GM12864 (cell line): ENCODE measurements at regions not wholly inside any gene's neighbourhood (a gene's known extent, or its start where the extent isn't known, plus 50 kb on each side); places are given as distances from the start of the nearest gene placed in this dataset.

Experiments used
- DNase-seq: peaks from one replicate; pipeline ENCODE4 v3.0.0-alpha.2; 2011; ENCODE audit warnings: low read depth
- H3K4me3 ChIP-seq: 2 replicates; pipeline ENCODE4 v1.5.1; 2011; ENCODE audit warnings: mild to moderate bottlenecking, low read depth, low read length, control low read depth
- CTCF ChIP-seq: IDR thresholded peaks from 2 replicates; pipeline ENCODE4 v1.5.1; 2011; ENCODE audit warnings: low read depth, mild to moderate bottlenecking, moderate library complexity, low read length, control low read depth, inconsistent platforms; ENCODE audit errors: missing control alignments

DNA sequence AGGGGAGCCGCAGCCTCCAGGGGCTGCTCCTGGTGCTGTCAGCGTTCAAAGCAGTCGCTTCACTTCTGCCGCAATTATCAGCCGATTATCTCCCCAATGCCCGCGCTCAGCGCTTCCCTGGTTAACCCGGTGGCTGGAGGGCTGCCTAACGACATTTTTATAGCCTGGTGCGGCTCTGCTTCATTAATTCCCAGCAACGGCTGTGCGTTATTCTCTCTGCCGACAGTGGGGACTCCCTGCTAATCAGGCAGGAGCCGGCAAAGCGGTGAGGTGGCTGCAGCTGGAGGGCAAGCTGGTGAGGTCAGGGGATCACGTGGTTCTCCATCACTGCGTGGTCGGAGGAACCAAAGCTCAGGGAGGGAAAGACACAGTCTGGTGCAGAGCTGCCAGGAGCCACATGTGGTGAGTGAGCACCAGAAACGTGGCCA, 62.9 kb downstream of the GLRX5 start:
- no peak overlapping the region for H3K4me3 ChIP-seq
- no peak for TF ChIP-seq CTCF
- DNase-seq = no peak

DNA sequence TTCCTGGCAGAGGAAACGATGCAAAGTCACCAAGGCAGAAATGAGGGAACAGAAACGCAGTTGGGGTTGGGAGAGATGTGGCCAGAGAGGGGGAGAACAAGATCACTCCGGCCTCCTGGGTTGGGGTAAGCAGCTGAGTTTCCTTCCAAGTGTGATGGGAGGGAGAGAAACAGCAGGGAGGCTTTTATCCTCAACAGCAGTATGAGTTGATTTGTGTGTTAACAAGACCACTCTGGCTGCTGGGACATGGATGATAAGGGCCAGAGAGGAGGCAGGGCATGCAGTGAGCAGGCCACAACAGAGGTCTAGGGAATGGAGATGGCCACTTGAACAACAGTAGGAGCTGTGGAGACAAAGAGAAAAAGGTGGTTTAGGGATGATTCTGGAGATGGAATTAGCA, 66.8 kb downstream of the GLRX5 start:
- H3K4me3 ChIP-seq = no peak overlapping the region
- no peak for DNase-seq
- no peak for TF ChIP-seq CTCF

DNA sequence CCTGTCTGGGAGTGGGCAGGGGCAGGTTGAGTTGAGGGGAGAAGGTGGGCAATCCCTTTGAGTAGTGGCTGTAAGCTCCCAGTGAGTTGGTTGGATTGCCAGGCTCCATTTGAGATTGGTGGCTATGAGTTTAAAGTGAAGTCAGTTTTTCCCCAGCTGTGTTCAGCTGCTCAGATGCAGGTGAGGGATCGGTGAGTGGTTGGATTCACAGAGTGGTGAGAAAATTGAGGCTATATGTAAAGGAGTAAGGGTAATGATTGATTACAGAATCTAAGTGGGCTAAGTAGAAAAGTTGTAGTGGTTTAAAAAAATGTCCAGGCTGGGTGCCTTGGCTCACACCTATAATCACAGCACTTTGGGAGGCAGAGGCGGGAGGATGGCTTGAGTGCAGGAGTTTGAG, 68.6 kb downstream of the GLRX5 start:
- DNase-seq = no peak
- TF ChIP-seq CTCF = no peak
- H3K4me3 ChIP-seq = no peak overlapping the region

DNA sequence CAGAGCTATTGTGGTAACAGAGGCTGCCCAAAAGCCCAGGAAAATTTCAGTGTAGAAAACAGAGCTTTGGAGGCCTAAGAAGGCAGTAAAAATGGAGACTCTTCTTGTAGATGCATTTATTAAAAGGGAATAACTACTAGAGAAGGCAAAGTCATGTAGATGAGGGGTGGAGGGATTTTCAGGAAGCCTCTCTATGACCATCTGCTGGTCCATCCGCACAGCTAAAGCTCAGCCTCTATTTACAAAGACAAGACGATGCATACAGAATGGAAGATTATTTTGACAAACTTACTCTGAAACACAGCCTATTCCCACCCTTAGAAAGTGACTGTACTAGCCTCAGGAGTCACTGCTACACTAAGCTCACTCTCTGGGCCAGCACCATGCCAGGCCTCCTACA, 71.4 kb downstream of the GLRX5 start:
- no peak for DNase-seq
- H3K4me3 ChIP-seq = no peak overlapping the region
- no peak for TF ChIP-seq CTCF

GRCh38 chr14:95608637-95609235, 73.9 kb downstream of the GLRX5 start:
- TF ChIP-seq CTCF = no peak
- H3K4me3 ChIP-seq = no peak overlapping the region
- DNase-seq = no peak

DNA sequence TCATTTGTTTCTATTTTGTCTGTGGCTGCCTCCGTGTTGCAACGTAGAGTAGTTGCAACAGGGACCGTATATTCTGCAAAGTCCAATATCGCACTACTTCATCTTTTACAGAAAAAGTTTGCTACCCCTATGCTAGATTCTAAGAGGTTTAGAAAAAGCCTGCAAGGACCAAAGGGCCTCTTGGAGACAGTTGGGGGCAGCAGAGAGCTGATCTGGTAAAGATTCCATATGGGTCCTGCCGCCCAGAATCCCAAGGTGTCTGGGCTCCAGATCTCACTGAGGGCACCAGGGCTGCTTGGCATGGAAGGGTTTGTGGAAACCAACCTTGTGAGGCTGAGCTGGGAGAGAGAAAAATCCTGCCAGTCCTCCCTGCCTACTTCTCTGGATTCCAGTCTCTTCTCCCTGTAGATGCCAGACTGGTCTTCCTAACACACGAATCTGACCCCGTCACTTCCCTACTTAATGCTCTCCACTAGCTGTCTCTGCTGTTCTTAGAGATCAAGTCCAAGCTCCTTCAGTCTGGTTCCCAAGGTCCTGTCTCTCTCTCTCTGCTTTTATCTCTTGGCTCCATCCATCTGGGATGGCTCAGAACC, 74.6 kb downstream of the GLRX5 start:
- TF ChIP-seq CTCF = peak; percentile 79
- no peak overlapping the region for H3K4me3 ChIP-seq
- DNase-seq = no peak

- DNase-seq = no peak
- TF ChIP-seq CTCF = peak; percentile 47
- no peak overlapping the region for H3K4me3 ChIP-seq
Observed at GRCh38 chr14:95611293-95611880, 74.8 kb upstream of the TCL1B start.
